ENCODE measurements at regions not wholly inside any gene's neighbourhood (a gene's known extent, or its start where the extent isn't known, plus 50 kb on each side); places are given as distances from the start of the nearest gene placed in this dataset.

DNA sequence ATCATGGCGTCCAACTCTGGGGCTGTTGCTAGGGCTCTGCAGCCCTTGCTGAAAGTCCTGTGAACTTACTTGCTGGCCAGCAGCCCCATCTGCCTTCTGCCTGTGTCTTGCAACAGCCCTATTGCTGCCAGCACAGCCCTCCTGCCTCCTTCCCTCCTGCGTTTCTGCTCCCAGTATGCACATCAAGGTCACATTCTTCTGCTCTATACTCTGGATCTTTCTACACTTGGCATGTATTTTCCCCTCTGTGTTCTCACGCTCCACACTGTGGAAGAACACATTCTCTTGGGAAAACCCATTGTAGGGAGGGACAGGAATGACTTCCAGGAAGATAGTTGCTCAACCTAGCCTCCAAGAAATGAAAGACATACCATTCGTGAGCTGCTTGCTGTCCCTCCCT lies 80.9 kb upstream of the PHACTR2 start:
- no peak for DNase-seq (ENCODE audit: low read depth in 4 of 6, low spot score in 6 of 6)
- no peaks in the 10 kb centered on the region for H3K27me3 ChIP-seq (ENCODE audit: control insufficient read depth, insufficient read depth, low read length)
- 73% methylated on average over 2 of the region's 4 CpGs for WGBS (ENCODE audit: insufficient coverage)
- no peaks in the 10 kb centered on the region for H3K4me1 ChIP-seq (ENCODE audit: control insufficient read depth, insufficient read depth, low read length)
- no peak overlapping the region for H3K27ac ChIP-seq (ENCODE audit: low read depth, low read length)
- no peaks in the 10 kb centered on the region for H3K36me3 ChIP-seq (ENCODE audit: control insufficient read depth, insufficient read depth, low read length)
- H3K9me3 ChIP-seq (ENCODE audit: control insufficient read depth, insufficient read depth, low read length), result no peaks in the 10 kb centered on the region
- H3K4me3 ChIP-seq (ENCODE audit: low read depth, low read length), result no peak overlapping the region

DNA sequence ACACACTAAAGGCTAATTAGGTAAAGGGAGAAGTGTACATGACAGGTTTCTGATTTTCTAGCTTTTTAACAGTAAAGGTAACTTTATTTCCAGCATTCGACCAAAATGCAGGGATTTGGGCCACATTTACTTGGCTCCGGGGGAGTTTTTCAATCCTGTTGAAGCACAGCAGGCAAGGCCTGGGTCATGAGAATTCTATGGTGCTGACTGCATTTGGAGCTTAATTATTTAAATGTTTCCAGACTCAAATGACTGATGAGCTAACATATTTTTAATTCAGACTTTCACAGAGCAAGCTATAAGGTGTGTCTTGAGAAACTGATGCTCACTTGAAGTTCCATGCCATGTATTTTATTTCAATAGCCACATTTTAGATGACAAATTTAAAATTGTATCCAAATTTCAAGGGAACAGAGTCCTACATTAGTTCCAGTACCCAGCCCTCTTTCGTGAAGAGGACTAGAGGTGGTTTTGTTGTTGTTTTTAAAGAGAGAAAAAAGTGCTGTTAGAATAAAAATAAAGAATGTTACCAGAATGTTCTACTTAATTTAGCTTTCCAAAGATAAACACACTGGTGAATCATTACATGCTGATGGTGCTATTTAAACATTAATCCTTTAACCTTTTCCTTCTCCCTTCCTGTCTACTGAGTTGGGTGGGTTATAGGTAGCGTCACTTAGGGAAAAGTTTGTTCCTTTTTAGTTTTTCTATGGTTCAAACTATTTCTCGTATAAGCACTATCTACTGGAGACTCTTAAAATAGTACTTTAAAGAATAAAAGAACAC lies 82.3 kb upstream of the PHACTR2 start:
- Histone ChIP-seq H3K4me3 (ENCODE audit: low read depth, low read length) (no peak overlapping the region), H3K27ac (ENCODE audit: low read depth, low read length) (no peak overlapping the region), H3K36me3 (ENCODE audit: control insufficient read depth, insufficient read depth, low read length) (no peaks in the 10 kb centered on the region), H3K27me3 (ENCODE audit: control insufficient read depth, insufficient read depth, low read length) (no peaks in the 10 kb centered on the region), H3K9me3 (ENCODE audit: control insufficient read depth, insufficient read depth, low read length) (no peaks in the 10 kb centered on the region), H3K4me1 (ENCODE audit: control insufficient read depth, insufficient read depth, low read length) (no peaks in the 10 kb centered on the region)
- WGBS (ENCODE audit: insufficient coverage), result 68% methylated on average over 2 of the region's 5 CpGs
- no peak for DNase-seq (ENCODE audit: low read depth in 4 of 6, low spot score in 6 of 6)

DNA sequence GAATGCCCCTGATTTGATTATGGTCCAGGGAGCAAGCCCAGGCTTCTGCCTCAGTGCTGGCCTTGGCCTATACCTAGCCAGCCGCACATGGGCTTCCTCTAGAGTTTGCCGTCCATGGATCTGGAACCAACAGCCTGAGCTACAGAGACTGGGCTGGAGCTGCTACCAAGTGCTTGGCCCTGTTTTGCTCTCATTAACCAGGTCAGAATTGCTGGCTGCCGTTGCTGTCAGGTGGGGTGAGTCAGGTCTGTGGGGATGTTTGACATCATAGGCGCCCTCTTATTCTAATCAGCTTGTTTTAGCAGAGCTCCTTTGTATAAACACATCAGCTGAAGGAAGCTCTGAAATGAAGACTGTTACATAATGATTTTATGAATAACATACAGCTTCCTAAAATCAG lies 83.1 kb upstream of the PHACTR2 start:
- no peaks in the 10 kb centered on the region for H3K36me3 ChIP-seq (ENCODE audit: control insufficient read depth, insufficient read depth, low read length)
- 89% methylated on average over 3 of the region's 4 CpGs for WGBS (ENCODE audit: insufficient coverage)
- no peak overlapping the region for H3K4me3 ChIP-seq (ENCODE audit: low read depth, low read length)
- no peaks in the 10 kb centered on the region for H3K4me1 ChIP-seq (ENCODE audit: control insufficient read depth, insufficient read depth, low read length)
- no peaks in the 10 kb centered on the region for H3K9me3 ChIP-seq (ENCODE audit: control insufficient read depth, insufficient read depth, low read length)
- no peaks in the 10 kb centered on the region for H3K27me3 ChIP-seq (ENCODE audit: control insufficient read depth, insufficient read depth, low read length)
- H3K27ac ChIP-seq (ENCODE audit: low read depth, low read length), result no peak overlapping the region
- DNase-seq (ENCODE audit: low read depth in 4 of 6, low spot score in 6 of 6), result no peak

DNA sequence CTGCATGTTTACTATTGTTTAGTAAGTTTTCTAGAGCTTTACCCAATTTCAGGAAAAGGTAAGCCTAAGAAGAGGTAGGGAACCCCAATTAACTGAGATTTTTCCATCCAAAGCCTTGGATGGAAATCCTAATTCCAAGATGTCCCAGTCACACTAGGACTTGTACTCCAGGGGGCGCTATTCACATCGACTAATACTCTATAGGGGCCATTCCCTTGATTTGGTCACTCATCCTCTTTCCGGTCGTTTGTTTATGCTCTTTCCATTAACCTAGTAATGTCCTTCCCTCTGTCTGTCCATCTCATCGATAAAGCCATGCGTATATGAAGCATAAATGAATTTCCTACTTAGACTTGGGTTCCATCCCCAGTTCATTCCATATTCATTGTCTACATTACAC lies 80.8 kb upstream of the FUCA2 start:
- Histone ChIP-seq H3K36me3 (ENCODE audit: control insufficient read depth, insufficient read depth, low read length) (no peaks in the 10 kb centered on the region), H3K4me1 (ENCODE audit: control insufficient read depth, insufficient read depth, low read length) (no peaks in the 10 kb centered on the region), H3K4me3 (ENCODE audit: low read depth, low read length) (no peak overlapping the region), H3K9me3 (ENCODE audit: control insufficient read depth, insufficient read depth, low read length) (no peaks in the 10 kb centered on the region), H3K27me3 (ENCODE audit: control insufficient read depth, insufficient read depth, low read length) (no peaks in the 10 kb centered on the region), H3K27ac (ENCODE audit: low read depth, low read length) (no peak overlapping the region)
- DNase-seq (ENCODE audit: low read depth in 4 of 6, low spot score in 6 of 6), result no peak
- WGBS (ENCODE audit: insufficient coverage), result 62% methylated on average over 6 of the region's 6 CpGs

DNA sequence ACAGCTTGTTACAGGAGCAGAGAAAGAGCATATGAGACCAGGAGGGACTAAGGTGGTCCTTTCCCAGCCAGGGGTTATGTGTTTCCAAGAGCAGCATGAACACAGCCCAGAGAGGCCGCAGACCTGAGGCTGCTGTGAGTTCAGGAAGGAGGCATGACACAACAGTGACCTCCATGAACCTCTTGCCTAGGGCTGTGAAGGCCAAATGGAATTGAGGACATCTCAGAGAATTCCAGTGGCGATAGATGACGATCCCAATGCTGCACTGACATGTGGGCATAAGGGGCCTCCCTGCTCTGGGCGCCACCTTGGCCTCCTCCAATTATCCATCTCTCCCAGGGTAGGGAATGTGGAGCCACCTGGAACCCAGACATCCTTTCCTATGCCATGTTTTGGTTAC lies 79.9 kb upstream of the FUCA2 start:
- Histone ChIP-seq H3K27ac (ENCODE audit: low read depth, low read length) (no peak overlapping the region), H3K27me3 (ENCODE audit: control insufficient read depth, insufficient read depth, low read length) (no peaks in the 10 kb centered on the region), H3K4me1 (ENCODE audit: control insufficient read depth, insufficient read depth, low read length) (no peaks in the 10 kb centered on the region), H3K36me3 (ENCODE audit: control insufficient read depth, insufficient read depth, low read length) (no peaks in the 10 kb centered on the region), H3K9me3 (ENCODE audit: control insufficient read depth, insufficient read depth, low read length) (no peaks in the 10 kb centered on the region), H3K4me3 (ENCODE audit: low read depth, low read length) (no peak overlapping the region)
- DNase-seq (ENCODE audit: low read depth in 4 of 6, low spot score in 6 of 6), result no peak
- WGBS (ENCODE audit: insufficient coverage), result 100% methylated on average over 2 of the region's 4 CpGs

DNA sequence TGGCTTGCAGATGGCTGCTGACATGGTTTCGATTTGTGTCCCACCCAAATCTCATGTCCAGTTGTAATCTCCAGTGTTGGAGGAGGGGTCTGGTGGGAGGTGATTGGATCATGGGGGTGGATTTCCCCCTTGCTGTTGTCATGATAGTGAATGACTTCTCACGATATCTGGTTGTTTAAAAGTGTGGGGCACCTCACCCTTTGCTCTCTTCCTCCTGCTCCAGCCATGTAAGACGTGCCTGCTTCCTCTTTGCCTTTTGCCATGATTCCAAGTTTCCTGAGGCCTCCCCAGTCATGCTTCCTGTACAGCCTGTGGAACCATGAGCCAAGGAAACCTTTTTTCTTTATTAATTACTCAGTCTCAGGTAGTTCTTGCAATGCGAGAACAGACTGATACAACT lies 77.6 kb upstream of the FUCA2 start:
- WGBS (ENCODE audit: insufficient coverage), result 91% methylated on average over 4 of the region's 4 CpGs
- H3K36me3 ChIP-seq (ENCODE audit: control insufficient read depth, insufficient read depth, low read length), result no peaks in the 10 kb centered on the region

DNA sequence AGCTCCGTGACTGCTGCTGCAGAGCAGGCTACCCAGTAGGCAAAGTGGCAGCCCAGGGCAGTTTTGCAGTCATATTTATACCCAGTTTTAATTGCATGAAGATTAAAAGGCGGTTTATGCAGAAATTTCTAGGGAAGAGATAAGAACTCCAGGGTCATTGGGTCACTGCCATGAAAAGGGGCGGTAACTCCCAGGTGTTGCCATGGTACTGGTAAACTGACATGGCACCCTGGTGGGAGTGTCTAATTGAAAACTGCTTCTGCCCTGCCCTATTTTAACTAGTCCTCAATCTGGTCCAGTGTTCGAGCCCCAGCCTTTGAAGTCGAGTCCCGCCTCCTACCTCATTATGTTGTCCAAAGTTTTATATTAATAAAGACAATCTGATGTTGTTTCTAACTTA lies 75.0 kb upstream of the FUCA2 start:
- no peaks in the 10 kb centered on the region for H3K27me3 ChIP-seq (ENCODE audit: control insufficient read depth, insufficient read depth, low read length)
- H3K4me3 ChIP-seq (ENCODE audit: low read depth, low read length), result no peak overlapping the region
- no peak overlapping the region for H3K27ac ChIP-seq (ENCODE audit: low read depth, low read length)
- no peaks in the 10 kb centered on the region for H3K9me3 ChIP-seq (ENCODE audit: control insufficient read depth, insufficient read depth, low read length)
- 97% methylated on average over 3 of the region's 6 CpGs for WGBS (ENCODE audit: insufficient coverage)
- no peaks in the 10 kb centered on the region for H3K4me1 ChIP-seq (ENCODE audit: control insufficient read depth, insufficient read depth, low read length)
- H3K36me3 ChIP-seq (ENCODE audit: control insufficient read depth, insufficient read depth, low read length), result no peaks in the 10 kb centered on the region
- no peak for DNase-seq (ENCODE audit: low read depth in 4 of 6, low spot score in 6 of 6)

More for the DNA sequence above, 77.6 kb upstream of the FUCA2 start:
- DNase-seq (ENCODE audit: low read depth in 4 of 6, low spot score in 6 of 6), result no peak
- Histone ChIP-seq H3K4me3 (ENCODE audit: low read depth, low read length) (no peak overlapping the region), H3K27me3 (ENCODE audit: control insufficient read depth, insufficient read depth, low read length) (no peaks in the 10 kb centered on the region), H3K9me3 (ENCODE audit: control insufficient read depth, insufficient read depth, low read length) (no peaks in the 10 kb centered on the region), H3K4me1 (ENCODE audit: control insufficient read depth, insufficient read depth, low read length) (no peaks in the 10 kb centered on the region), H3K27ac (ENCODE audit: low read depth, low read length) (no peak overlapping the region)

DNA sequence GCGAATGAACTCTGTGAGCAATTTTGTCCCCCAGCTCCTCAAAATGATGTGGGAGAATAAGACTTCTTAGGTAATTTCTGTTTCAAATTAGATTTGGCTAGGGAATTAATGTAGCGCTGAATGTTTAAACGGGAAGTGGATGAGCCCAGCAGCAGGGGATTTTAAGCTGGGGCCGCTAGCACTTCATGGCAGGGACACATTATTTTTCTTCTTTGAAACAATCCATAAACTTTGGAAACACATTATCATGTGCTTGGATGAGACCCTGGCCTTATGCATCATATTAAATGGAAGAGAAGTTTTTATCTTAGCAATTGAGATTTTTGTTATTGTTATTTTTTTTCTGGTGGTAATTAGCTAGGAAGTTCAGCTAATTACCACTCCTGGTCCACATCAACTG lies 74.2 kb upstream of the FUCA2 start:
- H3K4me3 ChIP-seq (ENCODE audit: low read depth, low read length), result no peak overlapping the region
- no peaks in the 10 kb centered on the region for H3K4me1 ChIP-seq (ENCODE audit: control insufficient read depth, insufficient read depth, low read length)
- no peaks in the 10 kb centered on the region for H3K36me3 ChIP-seq (ENCODE audit: control insufficient read depth, insufficient read depth, low read length)
- no peak for DNase-seq (ENCODE audit: low read depth in 4 of 6, low spot score in 6 of 6)
- no peaks in the 10 kb centered on the region for H3K9me3 ChIP-seq (ENCODE audit: control insufficient read depth, insufficient read depth, low read length)
- no peaks in the 10 kb centered on the region for H3K27me3 ChIP-seq (ENCODE audit: control insufficient read depth, insufficient read depth, low read length)
- no peak overlapping the region for H3K27ac ChIP-seq (ENCODE audit: low read depth, low read length)
- no CpG with 5 or more reads among the region's 4 CpGs for WGBS (ENCODE audit: insufficient coverage)

DNA sequence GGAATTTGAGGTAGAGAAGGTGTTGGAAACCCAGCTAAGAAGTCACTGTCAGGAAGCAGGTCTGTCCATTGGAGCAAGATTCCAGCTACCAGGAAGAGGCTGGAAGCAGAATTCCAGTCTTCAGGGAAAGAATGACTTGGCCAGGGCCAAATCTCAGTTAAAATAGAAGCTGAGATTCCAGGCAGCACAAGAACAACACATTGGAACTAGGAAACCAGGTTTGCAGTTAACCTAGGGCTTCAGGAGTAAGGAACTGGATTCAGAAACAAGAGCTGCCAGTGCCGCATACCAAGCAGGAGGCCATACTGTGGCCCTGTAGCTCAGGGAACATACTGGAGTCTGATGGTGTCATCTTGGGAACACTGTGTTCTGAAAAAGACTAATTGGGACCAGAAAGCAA lies 73.7 kb upstream of the FUCA2 start:
- Histone ChIP-seq H3K4me1 (ENCODE audit: control insufficient read depth, insufficient read depth, low read length) (no peaks in the 10 kb centered on the region), H3K27me3 (ENCODE audit: control insufficient read depth, insufficient read depth, low read length) (no peaks in the 10 kb centered on the region), H3K4me3 (ENCODE audit: low read depth, low read length) (no peak overlapping the region), H3K36me3 (ENCODE audit: control insufficient read depth, insufficient read depth, low read length) (no peaks in the 10 kb centered on the region), H3K9me3 (ENCODE audit: control insufficient read depth, insufficient read depth, low read length) (no peaks in the 10 kb centered on the region), H3K27ac (ENCODE audit: low read depth, low read length) (no peak overlapping the region)
- 92% methylated on average over 1 of the region's 1 CpG for WGBS (ENCODE audit: insufficient coverage)
- DNase-seq (ENCODE audit: low read depth in 4 of 6, low spot score in 6 of 6), result no peak

DNA sequence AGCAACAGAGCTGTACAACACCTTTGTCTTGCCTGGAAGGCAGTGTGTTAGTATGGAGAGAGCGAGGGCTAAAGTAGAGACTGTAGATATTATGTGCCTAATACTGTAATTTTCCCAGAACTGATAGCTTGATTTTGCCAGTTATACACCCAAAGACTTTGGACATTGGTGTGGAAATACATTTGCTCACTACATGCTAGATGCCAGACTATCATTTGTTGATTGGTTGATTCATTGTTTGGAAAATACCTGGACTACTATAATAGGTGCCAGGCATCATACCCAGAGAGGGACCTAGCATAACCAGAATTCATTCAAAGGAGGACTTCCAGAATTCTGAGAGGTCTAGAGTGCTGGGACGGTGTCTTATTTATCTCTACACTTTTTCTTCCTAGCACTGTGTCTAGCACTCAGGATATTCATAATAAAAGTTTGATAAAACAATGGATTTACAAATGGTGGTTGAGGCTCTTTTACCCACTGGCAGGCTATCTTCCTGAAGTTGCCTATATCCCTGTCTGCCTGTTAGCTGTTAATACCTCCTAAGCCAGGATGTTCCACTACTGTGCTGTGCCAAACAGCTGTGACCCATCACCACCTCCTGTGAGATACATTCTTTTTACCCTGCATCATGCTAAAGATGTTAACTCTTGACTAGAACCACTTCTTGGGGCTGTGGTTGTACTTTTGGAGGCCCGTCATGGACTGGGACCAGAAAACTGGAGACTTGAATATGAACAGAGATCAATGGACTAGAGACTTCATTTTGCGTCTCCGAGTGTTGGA lies 72.2 kb upstream of the FUCA2 start:
- 90% methylated on average over 3 of the region's 5 CpGs for WGBS (ENCODE audit: insufficient coverage)
- no peak for DNase-seq (ENCODE audit: low read depth in 4 of 6, low spot score in 6 of 6)
- Histone ChIP-seq H3K27ac (ENCODE audit: low read depth, low read length) (no peak overlapping the region), H3K9me3 (ENCODE audit: control insufficient read depth, insufficient read depth, low read length) (no peaks in the 10 kb centered on the region), H3K36me3 (ENCODE audit: control insufficient read depth, insufficient read depth, low read length) (no peaks in the 10 kb centered on the region), H3K4me3 (ENCODE audit: low read depth, low read length) (no peak overlapping the region), H3K27me3 (ENCODE audit: control insufficient read depth, insufficient read depth, low read length) (no peaks in the 10 kb centered on the region), H3K4me1 (ENCODE audit: control insufficient read depth, insufficient read depth, low read length) (no peaks in the 10 kb centered on the region)

All from spinal cord (tissue), 9 donors.